ENCODE measurements at regions not wholly inside any gene's neighbourhood (a gene's known extent, or its start where the extent isn't known, plus 50 kb on each side); places are given as distances from the start of the nearest gene placed in this dataset.

DNA sequence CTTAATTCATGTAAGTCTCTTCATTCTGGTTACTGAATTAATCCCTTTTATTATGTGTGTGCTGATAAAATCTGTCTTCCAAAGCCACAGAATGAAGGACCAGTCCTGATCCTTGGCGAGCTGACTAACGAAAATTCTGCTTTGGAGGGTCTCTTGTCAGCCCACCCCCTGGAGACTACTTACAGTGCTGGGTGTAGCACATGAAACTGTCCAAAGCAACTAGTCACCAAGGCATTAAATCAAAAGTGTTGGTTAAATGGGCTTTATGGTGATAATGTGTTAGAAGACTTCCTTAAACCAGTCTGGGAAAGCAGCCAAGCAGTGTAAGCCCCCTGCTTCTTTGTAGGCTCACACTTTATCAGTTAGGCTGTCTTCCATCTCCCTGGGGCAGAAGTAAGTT, 420.2 kb downstream of the SUCLG1 start:
- TF ChIP-seq, protein P1, sequence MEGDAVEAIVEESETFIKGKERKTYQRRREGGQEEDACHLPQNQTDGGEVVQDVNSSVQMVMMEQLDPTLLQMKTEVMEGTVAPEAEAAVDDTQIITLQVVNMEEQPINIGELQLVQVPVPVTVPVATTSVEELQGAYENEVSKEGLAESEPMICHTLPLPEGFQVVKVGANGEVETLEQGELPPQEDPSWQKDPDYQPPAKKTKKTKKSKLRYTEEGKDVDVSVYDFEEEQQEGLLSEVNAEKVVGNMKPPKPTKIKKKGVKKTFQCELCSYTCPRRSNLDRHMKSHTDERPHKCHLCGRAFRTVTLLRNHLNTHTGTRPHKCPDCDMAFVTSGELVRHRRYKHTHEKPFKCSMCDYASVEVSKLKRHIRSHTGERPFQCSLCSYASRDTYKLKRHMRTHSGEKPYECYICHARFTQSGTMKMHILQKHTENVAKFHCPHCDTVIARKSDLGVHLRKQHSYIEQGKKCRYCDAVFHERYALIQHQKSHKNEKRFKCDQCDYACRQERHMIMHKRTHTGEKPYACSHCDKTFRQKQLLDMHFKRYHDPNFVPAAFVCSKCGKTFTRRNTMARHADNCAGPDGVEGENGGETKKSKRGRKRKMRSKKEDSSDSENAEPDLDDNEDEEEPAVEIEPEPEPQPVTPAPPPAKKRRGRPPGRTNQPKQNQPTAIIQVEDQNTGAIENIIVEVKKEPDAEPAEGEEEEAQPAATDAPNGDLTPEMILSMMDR (IDR thresholded peaks at IDR 0.05) = no peak
- TF ChIP-seq POLR2A (IDR thresholded peaks at IDR 0.05) = no peak

Data from breast epithelium (tissue), 3 donors.